AG04449 (cell line): ENCODE measurements at regions not wholly inside any gene's neighbourhood (a gene's known extent, or its start where the extent isn't known, plus 50 kb on each side); places are given as distances from the start of the nearest gene placed in this dataset.

Source experiments
- CTCF ChIA-PET: fragments of 350-600 bp; formaldehyde crosslinking; extraction: SDS; loops from one replicate; lab custom pipeline; 2021; ENCODE audit warnings: antibody characterized with exemption; lab: Yijun Ruan, JAX
- POLR2A ChIA-PET: fragments of 400-600, 350-600 bp; formaldehyde crosslinking; extraction: SDS; loops from one replicate; lab custom pipeline; 2020; ENCODE audit warnings: antibody characterized with exemption, inconsistent platforms; lab: Yijun Ruan, JAX
- DNase-seq: peaks from one replicate; pipeline ENCODE4 v3.0.0-alpha.2; 2010; ENCODE audit warnings: low read depth, low spot score
- H3K4me3 ChIP-seq: 2 replicates; pipeline ENCODE4 v1.5.1; 2011; ENCODE audit warnings: low read depth, mild to moderate bottlenecking, control low read depth, low read length
- TF ChIP-seq, protein P1 (sequence below): IDR thresholded peaks from one replicate; pipeline ENCODE4 v1.5.1; 2011; ENCODE audit warnings: mild to moderate bottlenecking, moderate library complexity, low read length, control low read depth, inconsistent platforms; ENCODE audit not compliant: insufficient read depth; ENCODE audit errors: missing control alignments

DNA sequence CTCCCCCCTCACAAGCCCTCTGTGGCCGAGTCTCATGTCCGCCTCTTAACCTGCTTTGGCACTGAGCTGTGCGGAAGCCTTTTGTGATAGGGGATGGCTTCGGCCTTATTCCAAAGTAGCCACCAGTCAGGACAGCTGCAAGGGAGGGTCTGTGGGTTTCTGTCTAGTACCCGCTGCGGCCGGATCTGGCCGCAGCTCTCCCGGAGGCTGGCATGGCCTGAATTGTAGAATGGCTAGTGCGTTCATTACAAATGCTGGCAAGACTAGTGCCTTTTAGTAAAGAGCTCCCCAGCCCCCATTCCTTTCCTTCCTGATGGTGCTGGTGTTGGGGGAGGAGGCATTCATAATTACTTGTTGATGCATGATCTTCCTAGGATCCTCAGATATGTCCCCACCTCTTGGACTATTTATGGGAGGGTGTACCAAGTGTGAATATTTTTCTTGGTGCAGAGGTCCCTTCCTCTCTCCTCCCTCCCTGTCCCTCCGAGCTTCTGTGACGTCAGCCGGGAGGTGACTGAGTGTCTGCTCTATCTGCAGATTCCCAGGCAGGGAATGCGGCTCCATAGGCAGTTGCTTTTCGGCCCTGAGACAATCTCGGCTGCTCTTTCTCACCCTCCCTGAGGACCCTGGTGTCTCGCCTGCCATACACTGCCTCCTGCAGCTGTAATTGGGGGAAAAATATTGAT, 108.7 kb upstream of the E2F8 start:
- DNase-seq = no peak
- POLR2A ChIA-PET = interaction anchor here (0.6 kb wide), 1 partner anchor 554 kb away, joined by 3 read pairs; no protein-coding TSS in a partner anchor
- no peak overlapping the region for H3K4me3 ChIP-seq
- CTCF ChIA-PET = interaction anchor here (0.7 to 3.5 kb wide), 4 partner anchors 23 to 205 kb away, joined by 3 to 11 read pairs (median 4); no protein-coding TSS in a partner anchor
- TF ChIP-seq, protein P1, sequence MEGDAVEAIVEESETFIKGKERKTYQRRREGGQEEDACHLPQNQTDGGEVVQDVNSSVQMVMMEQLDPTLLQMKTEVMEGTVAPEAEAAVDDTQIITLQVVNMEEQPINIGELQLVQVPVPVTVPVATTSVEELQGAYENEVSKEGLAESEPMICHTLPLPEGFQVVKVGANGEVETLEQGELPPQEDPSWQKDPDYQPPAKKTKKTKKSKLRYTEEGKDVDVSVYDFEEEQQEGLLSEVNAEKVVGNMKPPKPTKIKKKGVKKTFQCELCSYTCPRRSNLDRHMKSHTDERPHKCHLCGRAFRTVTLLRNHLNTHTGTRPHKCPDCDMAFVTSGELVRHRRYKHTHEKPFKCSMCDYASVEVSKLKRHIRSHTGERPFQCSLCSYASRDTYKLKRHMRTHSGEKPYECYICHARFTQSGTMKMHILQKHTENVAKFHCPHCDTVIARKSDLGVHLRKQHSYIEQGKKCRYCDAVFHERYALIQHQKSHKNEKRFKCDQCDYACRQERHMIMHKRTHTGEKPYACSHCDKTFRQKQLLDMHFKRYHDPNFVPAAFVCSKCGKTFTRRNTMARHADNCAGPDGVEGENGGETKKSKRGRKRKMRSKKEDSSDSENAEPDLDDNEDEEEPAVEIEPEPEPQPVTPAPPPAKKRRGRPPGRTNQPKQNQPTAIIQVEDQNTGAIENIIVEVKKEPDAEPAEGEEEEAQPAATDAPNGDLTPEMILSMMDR = no peak

DNA sequence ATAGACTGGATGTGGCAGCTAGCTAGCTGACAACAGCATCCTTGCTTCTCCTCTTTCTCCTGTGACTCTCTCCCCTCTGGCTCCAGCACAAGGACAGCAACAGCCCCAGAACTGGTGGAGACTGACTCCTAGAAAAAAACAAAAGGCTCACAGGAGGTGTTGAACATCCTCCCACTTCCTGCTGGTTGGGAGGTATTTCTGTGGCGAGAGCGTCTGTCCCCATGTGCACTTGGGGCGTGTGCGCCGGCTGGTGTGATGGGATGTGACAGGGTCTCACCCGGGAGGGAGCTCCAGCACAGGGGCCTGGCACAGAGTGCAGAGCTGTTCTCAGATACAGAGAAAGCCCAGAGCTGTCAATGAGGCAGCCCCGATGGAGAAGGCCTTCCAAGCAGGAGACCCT, 107.2 kb upstream of the E2F8 start:
- ChIA-PET CTCF (interaction anchor here (0.8 to 3.5 kb wide), 3 partner anchors 21 to 207 kb away, joined by 3 to 12 read pairs (median 11); no protein-coding TSS in a partner anchor), POLR2A (no interaction called here)
- no peak overlapping the region for H3K4me3 ChIP-seq
- DNase-seq = no peak
- TF ChIP-seq, protein P1 = no peak

DNA sequence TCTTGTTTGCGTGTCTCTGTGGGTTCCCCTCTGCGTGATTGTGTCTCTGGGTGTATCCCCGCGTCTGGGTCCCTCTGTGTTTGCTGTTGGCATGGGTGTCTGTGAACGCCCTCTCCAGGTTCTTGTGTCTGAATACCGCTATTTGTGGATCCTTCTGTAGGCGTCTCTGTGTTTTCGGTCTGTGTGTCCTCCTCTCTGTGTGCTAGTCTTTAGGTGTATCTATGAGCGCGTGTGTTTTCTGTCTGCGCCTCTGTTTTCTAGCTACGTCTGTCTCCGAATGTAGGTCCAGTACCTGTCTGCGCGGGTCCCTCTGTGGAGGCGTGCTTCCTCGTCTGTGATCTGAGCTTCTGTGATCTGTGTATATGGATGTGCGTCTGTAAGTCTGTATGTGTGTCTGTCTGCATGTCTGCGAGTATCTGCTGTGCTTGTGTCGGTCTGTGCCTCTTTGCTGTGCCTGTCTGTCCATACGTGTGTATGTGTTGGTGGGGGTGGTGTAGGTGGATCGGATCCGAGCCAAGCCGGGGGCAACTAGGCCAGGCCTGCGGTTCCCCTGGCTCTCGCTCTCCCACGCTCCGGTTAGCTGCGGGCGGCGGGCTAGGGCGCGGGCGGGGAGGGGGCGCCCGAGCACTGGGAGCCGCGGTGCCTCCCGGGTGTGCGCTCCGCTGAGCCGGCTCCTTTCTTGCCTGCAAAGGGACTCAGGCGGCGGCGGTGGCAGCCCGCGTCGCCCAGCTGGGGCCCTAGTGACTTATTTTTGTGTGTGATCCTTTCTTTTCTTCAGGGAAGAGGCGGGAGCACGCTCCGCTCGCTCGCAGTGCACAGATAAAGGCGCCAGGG, 105.3 kb upstream of the E2F8 start:
- DNase-seq = no peak
- ChIA-PET POLR2A (no interaction called here), CTCF (interaction anchor here (0.8 to 2.4 kb wide), 7 partner anchors 20 to 275 kb away, joined by 3 to 12 read pairs (median 3); no protein-coding TSS in a partner anchor)
- H3K4me3 ChIP-seq = peak overlapping the region; percentile 9
- TF ChIP-seq, protein P1 = peak; percentile 11

DNA sequence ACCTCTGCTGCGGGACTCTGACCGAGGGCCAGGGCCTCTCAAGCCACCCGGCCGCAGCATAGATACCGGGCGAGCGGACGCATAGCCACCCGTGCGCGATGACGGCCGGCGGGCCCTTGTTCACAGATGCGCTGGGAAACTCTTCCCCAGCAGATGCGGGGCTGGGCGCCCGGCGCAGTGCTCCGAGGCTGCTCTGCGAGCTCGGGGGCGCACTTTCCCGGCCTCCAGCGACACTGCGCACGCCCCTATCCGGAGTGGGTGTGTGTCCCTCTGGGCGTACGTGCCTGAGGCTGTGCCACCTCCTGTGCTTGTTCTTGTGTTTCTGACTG, 104.7 kb upstream of the E2F8 start:
- POLR2A ChIA-PET = no interaction called here
- peak overlapping the region; percentile 9 for H3K4me3 ChIP-seq
- CTCF ChIA-PET = interaction anchor here (1.3 to 2.4 kb wide), 2 partner anchors 208 to 274 kb away, joined by 3 to 12 read pairs; no protein-coding TSS in a partner anchor

DNA sequence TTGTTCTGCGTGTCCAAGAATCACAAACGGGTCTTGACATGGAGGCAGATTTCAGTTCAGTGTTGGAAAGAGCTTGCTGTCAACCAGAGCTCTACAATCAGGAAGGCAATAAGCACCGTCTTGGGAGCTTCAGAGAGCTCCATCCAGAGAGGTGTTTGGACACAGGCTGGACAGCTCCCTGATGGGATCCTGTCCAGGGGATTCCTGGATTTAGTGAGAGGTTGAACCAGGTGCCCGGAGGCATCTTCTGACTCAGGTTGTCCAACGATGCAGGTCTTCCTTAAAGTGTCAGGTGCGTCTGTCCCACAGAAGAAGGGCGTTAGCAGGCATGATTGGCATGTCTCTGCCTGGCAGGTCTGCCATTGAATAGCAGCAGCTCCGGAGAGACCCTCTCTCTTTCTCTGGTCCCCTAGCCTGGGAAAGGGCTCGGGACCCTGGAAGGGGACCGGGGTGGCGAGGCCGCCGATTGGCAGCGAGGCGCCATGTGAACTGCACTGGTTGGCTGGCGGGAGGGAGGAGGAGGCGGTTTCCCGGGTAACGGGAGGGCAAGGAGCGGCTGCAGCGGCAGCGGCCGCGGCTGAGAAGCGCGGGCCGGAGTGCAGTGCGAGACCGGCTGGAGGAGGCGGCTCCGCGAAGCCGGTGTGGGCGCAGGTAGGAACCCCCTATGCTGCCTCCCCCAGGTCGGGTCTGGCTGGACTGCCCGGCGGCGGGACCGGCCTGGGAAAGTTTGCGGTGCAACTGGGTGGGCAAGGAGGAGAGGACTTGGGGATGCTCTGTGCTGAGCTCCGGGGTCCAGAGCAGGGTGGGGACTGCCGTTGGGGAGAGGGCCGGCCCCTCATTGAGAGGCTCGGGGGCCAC, 104.1 kb upstream of the E2F8 start:
- DNase-seq = no peak

More for the DNA sequence above, 104.7 kb upstream of the E2F8 start:
- DNase-seq = no peak
- TF ChIP-seq, protein P1 = no peak

More for the DNA sequence above, 104.1 kb upstream of the E2F8 start:
- POLR2A ChIA-PET = no interaction called here
- H3K4me3 ChIP-seq = peak overlapping the region; percentile 9
- CTCF ChIA-PET = interaction anchor here (0.7 to 1.3 kb wide), 3 partner anchors 18 to 274 kb away, joined by 3 to 4 read pairs (median 3); no protein-coding TSS in a partner anchor
- TF ChIP-seq, protein P1 = no peak
